Stimulated activated CD8-positive, alpha-beta memory T cell treated with anti-CD3 and anti-CD28 coated beads, Interleukin-2, amount 100 ng/mL, for 1 hour (primary cell): ENCODE measurements at regions not wholly inside any gene's neighbourhood (a gene's known extent, or its start where the extent isn't known, plus 50 kb on each side); places are given as distances from the start of the nearest gene placed in this dataset.

Experiments
- DNase-seq, 2 donors: peaks; one replicate each; pipeline ENCODE4 v3.0.0-alpha.2; 2020; ENCODE audit warnings: low read depth in 2 of 2

- DNase-seq, result no peak
Observed at GRCh38 chrX:124282580-124282979, 49.9 kb upstream of the TEX13D start.
